Breast epithelium (tissue), 4 donors: ENCODE measurements at regions not wholly inside any gene's neighbourhood (a gene's known extent, or its start where the extent isn't known, plus 50 kb on each side); places are given as distances from the start of the nearest gene placed in this dataset.
"Not testable (repeated sequence)": the region's sequence is repeated elsewhere in the genome, so short reads cannot be mapped to it uniquely, and the experiment has no call there.

Source experiments
- DNase-seq, 2 donors: peaks; one replicate each; pipeline ENCODE4 v3.0.0-alpha.2; 2019; ENCODE audit warnings: low spot score in 2 of 2
- H3K27ac ChIP-seq, 2 donors: fragments of 200-600 bp; sonication (generic) in 1 of 2; one replicate each; pipeline ENCODE4 v1.5.1; 2016 to 2019; ENCODE audit warnings: mild to moderate bottlenecking in 1 of 2
- H3K27me3 ChIP-seq, 2 donors: fragments of 200-600 bp; sonication (generic) in 1 of 2; one replicate each; pipeline versions ENCODE4 v1.5.1 to v1.6.0; 2017 to 2019; ENCODE audit warnings: control low read depth in 1 of 2, mild to moderate bottlenecking in 1 of 2
- H3K36me3 ChIP-seq: fragments of 200-600 bp; one replicate; pipeline ENCODE4 v1.5.1; 2019
- H3K4me1 ChIP-seq, 2 donors: fragments of 200-600 bp; sonication (generic); one replicate each; pipeline ENCODE4 v1.5.1; 2016 to 2019; ENCODE audit warnings: control low read depth in 1 of 2
- H3K4me3 ChIP-seq, 3 donors: fragments of 200-600 bp; sonication (generic); 1 replicate in 2 of 3; 2 replicates in 1 of 3; pipeline ENCODE4 v1.5.1; 2016 to 2019; ENCODE audit warnings: mild to moderate bottlenecking in 3 of 3, moderate library complexity in 2 of 3
- H3K9me3 ChIP-seq, 2 donors: fragments of 200-600 bp; sonication (generic) in 1 of 2; one replicate each; pipeline ENCODE4 v1.5.1; 2016 to 2019; ENCODE audit warnings: control low read depth in 1 of 2
- CTCF ChIP-seq, 3 donors: fragments of 450-650 bp; IDR thresholded peaks; one replicate each; pipeline ENCODE4 v1.5.1; 2016 to 2017; ENCODE audit warnings: antibody characterized with exemption in 3 of 3, mild to moderate bottlenecking in 3 of 3, moderate library complexity in 3 of 3
- POLR2A ChIP-seq: fragments of 450-650 bp; IDR thresholded peaks from one replicate; pipeline ENCODE4 v1.6.1; 2016; ENCODE audit warnings: antibody characterized with exemption, mild to moderate bottlenecking, moderate library complexity
- POLR2AphosphoS5 ChIP-seq, 3 donors: sonication (generic); formaldehyde crosslinking; IDR thresholded peaks; one replicate each; pipeline ENCODE4 v1.6.1; 2017; ENCODE audit warnings: antibody characterized with exemption in 3 of 3
- intact Hi-C: fragments of 100-400 bp; cut with DNase I; formaldehyde crosslinking; loops from one replicate; pipeline ENCODE4 v1.15.1; 2023; ENCODE audit warnings: low total_unique reads

GRCh38 chr10:65622608-65623007 lies 1303.2 kb upstream of the LRRTM3 start:
- TF ChIP-seq POLR2A (no peak), CTCF (IDR thresholded peaks at IDR 0.05) (no peak), POLR2AphosphoS5 (IDR thresholded peaks at IDR 0.05) (no peak)
- Histone ChIP-seq H3K27me3 (no peaks in the 10 kb centered on the region), H3K4me1 (no peaks in the 10 kb centered on the region), H3K36me3 (no peaks in the 10 kb centered on the region), H3K27ac (no peak overlapping the region), H3K4me3 (no peak overlapping the region), H3K9me3 (no peaks in the 10 kb centered on the region)
- DNase-seq, result no peak
- intact Hi-C loops, result no loop called here

GRCh38 chr10:65628493-65629139 lies 1297.2 kb upstream of the LRRTM3 start:
- intact Hi-C loops, result no loop called here
- Histone ChIP-seq H3K9me3 (peaks cover 0 to 4% of the 10 kb centered on the region in 2 donors), H3K27ac (no peak overlapping the region), H3K4me3 (no peak overlapping the region), H3K27me3 (no peaks in the 10 kb centered on the region), H3K4me1 (no peaks in the 10 kb centered on the region), H3K36me3 (peaks cover 6% of the 10 kb centered on the region)
- no peak for DNase-seq
- TF ChIP-seq POLR2AphosphoS5 (IDR thresholded peaks at IDR 0.05) (no peak), CTCF (IDR thresholded peaks at IDR 0.05) (no peak), POLR2A (no peak)

GRCh38 chr10:65660006-65660405 lies 1265.8 kb upstream of the LRRTM3 start:
- TF ChIP-seq POLR2AphosphoS5 (IDR thresholded peaks at IDR 0.05) (no peak), POLR2A (no peak), CTCF (IDR thresholded peaks at IDR 0.05) (no peak)
- H3K4me1 ChIP-seq, result no peaks in the 10 kb centered on the region
- no peak overlapping the region for H3K27ac ChIP-seq
- H3K4me3 ChIP-seq, result no peak overlapping the region
- H3K9me3 ChIP-seq, result no peaks in the 10 kb centered on the region
- H3K36me3 ChIP-seq, result no peaks in the 10 kb centered on the region
- no peaks in the 10 kb centered on the region for H3K27me3 ChIP-seq
- intact Hi-C loops, result no loop called here
- DNase-seq, result no peak

- H3K9me3 ChIP-seq, result no peaks in the 10 kb centered on the region
- intact Hi-C loops, result loop anchor here (5.0 kb wide), 1 partner anchor 167 kb away; no protein-coding TSS in a partner anchor
- H3K27me3 ChIP-seq, result no peaks in the 10 kb centered on the region
- no peaks in the 10 kb centered on the region for H3K36me3 ChIP-seq
- H3K4me3 ChIP-seq, result no peak overlapping the region
- no peak for DNase-seq
- H3K27ac ChIP-seq, result no peak overlapping the region
- TF ChIP-seq CTCF (IDR thresholded peaks at IDR 0.05), result no peak
- TF ChIP-seq POLR2A, result no peak
- TF ChIP-seq POLR2AphosphoS5 (IDR thresholded peaks at IDR 0.05), result no peak
- H3K4me1 ChIP-seq, result no peaks in the 10 kb centered on the region
Observed at GRCh38 chr10:65670087-65670486, 1255.7 kb upstream of the LRRTM3 start.

GRCh38 chr10:65670596-65670995 lies 1255.2 kb upstream of the LRRTM3 start:
- H3K4me3 ChIP-seq, H3K4me1 ChIP-seq, H3K36me3 ChIP-seq, H3K27ac ChIP-seq, DNase-seq, H3K27me3 ChIP-seq, H3K9me3 ChIP-seq: not testable (repeated sequence)
- intact Hi-C loops, result loop anchor here (5.0 kb wide), 1 partner anchor 167 kb away; no protein-coding TSS in a partner anchor

GRCh38 chr10:65675236-65675635 lies 1250.6 kb upstream of the LRRTM3 start:
- intact Hi-C loops, result no loop called here

More at GRCh38 chr10:65675236-65675635, 1250.6 kb upstream of the LRRTM3 start:
- H3K27ac ChIP-seq, result no peak overlapping the region
- TF ChIP-seq CTCF (IDR thresholded peaks at IDR 0.05) (no peak), POLR2AphosphoS5 (IDR thresholded peaks at IDR 0.05) (no peak), POLR2A (no peak)
- H3K4me1 ChIP-seq, result no peaks in the 10 kb centered on the region
- H3K36me3 ChIP-seq, result no peaks in the 10 kb centered on the region
- DNase-seq, result no peak
- no peaks in the 10 kb centered on the region for H3K9me3 ChIP-seq
- H3K27me3 ChIP-seq, result no peaks in the 10 kb centered on the region
- H3K4me3 ChIP-seq, result no peak overlapping the region
